ENCODE measurements at regions not wholly inside any gene's neighbourhood (a gene's known extent, or its start where the extent isn't known, plus 50 kb on each side); places are given as distances from the start of the nearest gene placed in this dataset.

DNA sequence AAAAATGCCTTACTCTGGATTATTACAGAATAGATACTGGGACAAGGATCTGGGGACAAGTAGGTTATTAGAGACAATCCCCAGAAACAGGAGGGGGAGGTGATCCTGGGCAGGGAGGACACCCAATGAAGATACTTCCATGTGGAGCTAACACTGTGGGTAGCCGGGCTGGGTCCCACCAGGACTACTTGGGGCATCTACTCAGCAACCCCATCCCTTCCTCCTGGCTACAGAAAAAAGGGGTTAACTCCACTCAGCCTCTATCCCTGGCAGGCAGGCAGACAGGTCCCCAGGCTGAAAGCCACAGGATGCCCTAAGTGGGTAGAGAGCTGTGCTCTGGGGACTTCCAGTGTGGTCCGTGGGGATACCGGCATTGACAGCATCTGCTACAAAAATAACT is 68.0 kb upstream of the NXT1 start:
- TF ChIP-seq TAF1 (IDR thresholded peaks at IDR 0.05; ENCODE audit: low read depth, low read length) = no peak
- no peak for TF ChIP-seq POLR2AphosphoS5 (IDR thresholded peaks at IDR 0.05; ENCODE audit: low read depth, low read length)
- TF ChIP-seq PAX5 (IDR thresholded peaks at IDR 0.05; ENCODE audit: insufficient read depth, low read length, severe bottlenecking) = no peak
- TF ChIP-seq POLR2A (IDR thresholded peaks at IDR 0.05; ENCODE audit: low read depth, low read length) = no peak
- TF ChIP-seq SPI1 (IDR thresholded peaks at IDR 0.05; ENCODE audit: low read depth, low read length) = no peak
- no peak for TF ChIP-seq POU2F2 (IDR thresholded peaks at IDR 0.05; ENCODE audit: low read depth, low read length)

DNA sequence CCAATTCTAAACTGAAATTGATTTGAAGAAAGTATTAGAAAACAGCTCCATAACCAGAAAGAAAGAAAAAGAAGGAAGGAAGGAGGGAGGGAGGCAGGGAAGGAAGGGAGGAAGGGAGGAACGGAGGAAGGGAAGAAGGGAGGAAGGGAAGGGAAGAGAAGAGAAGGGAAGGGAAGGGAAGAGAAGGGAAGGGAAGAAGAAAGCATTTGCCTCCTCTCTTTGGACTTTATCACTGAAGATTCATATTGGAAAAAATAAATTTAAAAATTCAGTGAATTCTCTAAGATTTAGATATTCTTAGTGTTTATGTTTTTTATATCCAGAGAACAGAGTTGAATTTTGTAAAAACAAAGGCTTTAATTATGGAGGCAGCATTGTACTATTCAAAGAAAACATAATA is 68.5 kb upstream of the NXT1 start:
- FAIRE-seq = no peak
- no peak for DNase-seq (ENCODE audit: insufficient read length, low spot score)
- TF ChIP-seq POLR2A (IDR thresholded peaks at IDR 0.05; ENCODE audit: low read depth, low read length) = no peak
- no peak for TF ChIP-seq POLR2AphosphoS5 (IDR thresholded peaks at IDR 0.05; ENCODE audit: low read depth, low read length)
- TF ChIP-seq TAF1 (IDR thresholded peaks at IDR 0.05; ENCODE audit: low read depth, low read length) = no peak

More for the DNA sequence above, 68.0 kb upstream of the NXT1 start:
- no peak for DNase-seq (ENCODE audit: insufficient read length, low spot score)
- FAIRE-seq = no peak

DNA sequence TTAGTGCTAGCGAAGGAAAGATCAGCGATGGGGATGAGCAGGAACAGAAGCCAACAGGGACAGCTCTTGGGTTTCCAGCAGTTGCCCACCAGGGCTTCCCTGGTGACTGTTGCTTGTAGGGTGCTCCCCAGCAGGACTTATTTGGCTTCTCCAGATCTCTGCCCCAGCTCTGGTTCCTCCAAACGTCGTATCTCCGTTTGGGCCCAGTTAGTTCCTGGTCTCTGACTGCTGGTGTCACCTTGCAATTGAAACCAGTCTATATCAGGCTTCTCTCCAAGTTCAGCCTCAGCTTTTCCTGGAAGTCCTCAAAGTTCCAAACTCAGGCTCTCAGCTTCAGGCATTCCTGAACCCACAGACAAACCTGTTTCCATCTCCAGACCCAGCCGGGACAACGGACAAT is 70.8 kb upstream of the NXT1 start:
- TF ChIP-seq TAF1 (IDR thresholded peaks at IDR 0.05; ENCODE audit: low read depth, low read length) (no peak), PAX5 (IDR thresholded peaks at IDR 0.05; ENCODE audit: insufficient read depth, low read length, severe bottlenecking) (no peak), POLR2A (IDR thresholded peaks at IDR 0.05; ENCODE audit: low read depth, low read length) (no peak), POLR2AphosphoS5 (IDR thresholded peaks at IDR 0.05; ENCODE audit: low read depth, low read length) (no peak), SPI1 (IDR thresholded peaks at IDR 0.05; ENCODE audit: low read depth, low read length) (no peak), POU2F2 (IDR thresholded peaks at IDR 0.05; ENCODE audit: low read depth, low read length) (no peak)
- DNase-seq (ENCODE audit: insufficient read length, low spot score) (no peak), FAIRE-seq (no peak)

DNA sequence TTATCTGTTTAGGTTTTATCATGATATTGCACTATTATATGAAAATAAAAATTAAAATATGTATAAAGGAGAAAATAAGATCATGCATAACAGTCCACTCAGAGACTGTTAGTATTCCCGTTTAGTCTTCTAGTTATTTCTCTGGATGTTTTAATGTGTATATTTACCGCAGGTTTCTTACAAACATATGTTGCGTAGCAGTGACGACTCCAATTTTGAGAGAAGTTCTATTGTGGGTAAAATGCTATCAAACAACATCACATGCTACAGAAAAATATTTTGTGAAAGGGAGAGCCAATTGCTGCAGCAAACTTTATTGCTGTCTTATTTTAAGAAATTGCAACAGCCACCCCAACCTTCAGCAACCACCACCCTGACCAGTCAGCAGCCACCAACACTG is 72.4 kb upstream of the NXT1 start:
- DNase-seq (ENCODE audit: insufficient read length, low spot score) (no peak), FAIRE-seq (no peak)
- TF ChIP-seq POU2F2 (IDR thresholded peaks at IDR 0.05; ENCODE audit: low read depth, low read length) (no peak), POLR2A (IDR thresholded peaks at IDR 0.05; ENCODE audit: low read depth, low read length) (no peak), POLR2AphosphoS5 (IDR thresholded peaks at IDR 0.05; ENCODE audit: low read depth, low read length) (no peak), PAX5 (IDR thresholded peaks at IDR 0.05; ENCODE audit: insufficient read depth, low read length, severe bottlenecking) (no peak), TAF1 (IDR thresholded peaks at IDR 0.05; ENCODE audit: low read depth, low read length) (no peak), SPI1 (IDR thresholded peaks at IDR 0.05; ENCODE audit: low read depth, low read length) (no peak)

DNA sequence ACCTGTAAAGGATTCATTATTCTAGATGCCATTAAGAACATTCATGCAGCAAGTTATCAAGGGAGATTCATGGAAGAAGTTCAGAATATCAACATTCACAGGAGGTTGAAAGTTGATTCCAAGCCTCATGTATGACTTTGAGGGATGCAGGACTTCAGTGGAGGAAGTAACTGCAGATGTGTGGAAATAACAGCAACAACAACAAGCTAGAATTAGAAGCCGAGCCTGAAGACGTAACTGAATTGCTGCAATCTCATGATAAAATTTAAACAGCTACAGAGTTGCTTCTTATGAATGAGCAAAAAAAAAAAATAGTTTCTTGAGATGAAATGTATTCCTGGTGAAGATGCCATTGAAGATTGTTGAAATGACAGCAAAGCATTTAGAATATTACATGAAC is 73.3 kb upstream of the NXT1 start:
- FAIRE-seq (no peak), DNase-seq (ENCODE audit: insufficient read length, low spot score) (no peak)
- TF ChIP-seq SPI1 (IDR thresholded peaks at IDR 0.05; ENCODE audit: low read depth, low read length) = no peak
- no peak for TF ChIP-seq TAF1 (IDR thresholded peaks at IDR 0.05; ENCODE audit: low read depth, low read length)
- no peak for TF ChIP-seq POU2F2 (IDR thresholded peaks at IDR 0.05; ENCODE audit: low read depth, low read length)
- TF ChIP-seq POLR2A (IDR thresholded peaks at IDR 0.05; ENCODE audit: low read depth, low read length) = no peak
- no peak for TF ChIP-seq POLR2AphosphoS5 (IDR thresholded peaks at IDR 0.05; ENCODE audit: low read depth, low read length)
- no peak for TF ChIP-seq PAX5 (IDR thresholded peaks at IDR 0.05; ENCODE audit: insufficient read depth, low read length, severe bottlenecking)

DNA sequence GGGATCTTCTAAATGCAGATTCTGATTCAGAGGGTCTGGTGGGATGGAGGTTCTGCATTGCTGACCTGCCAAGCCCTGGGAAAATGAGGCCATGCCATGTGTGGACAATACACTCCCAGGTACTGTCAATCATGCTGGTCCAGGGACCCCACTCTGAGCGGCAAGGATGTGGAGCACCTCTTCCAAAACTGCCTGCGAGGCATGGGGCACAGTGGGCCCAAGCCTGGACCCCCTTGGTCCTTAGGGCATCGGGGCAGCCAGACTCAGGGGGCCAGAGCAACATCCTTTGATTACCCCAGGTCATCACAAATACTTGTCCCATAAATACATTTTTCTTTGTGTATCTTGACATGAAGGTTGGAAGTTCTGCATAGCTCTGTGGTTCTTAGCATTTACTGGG is 76.8 kb upstream of the NXT1 start:
- FAIRE-seq (no peak), DNase-seq (ENCODE audit: insufficient read length, low spot score) (no peak)
- no peak for TF ChIP-seq PAX5 (IDR thresholded peaks at IDR 0.05; ENCODE audit: insufficient read depth, low read length, severe bottlenecking)
- TF ChIP-seq TAF1 (IDR thresholded peaks at IDR 0.05; ENCODE audit: low read depth, low read length) = no peak
- no peak for TF ChIP-seq SPI1 (IDR thresholded peaks at IDR 0.05; ENCODE audit: low read depth, low read length)
- TF ChIP-seq POU2F2 (IDR thresholded peaks at IDR 0.05; ENCODE audit: low read depth, low read length) = no peak
- TF ChIP-seq POLR2AphosphoS5 (IDR thresholded peaks at IDR 0.05; ENCODE audit: low read depth, low read length) = no peak
- no peak for TF ChIP-seq POLR2A (IDR thresholded peaks at IDR 0.05; ENCODE audit: low read depth, low read length)

DNA sequence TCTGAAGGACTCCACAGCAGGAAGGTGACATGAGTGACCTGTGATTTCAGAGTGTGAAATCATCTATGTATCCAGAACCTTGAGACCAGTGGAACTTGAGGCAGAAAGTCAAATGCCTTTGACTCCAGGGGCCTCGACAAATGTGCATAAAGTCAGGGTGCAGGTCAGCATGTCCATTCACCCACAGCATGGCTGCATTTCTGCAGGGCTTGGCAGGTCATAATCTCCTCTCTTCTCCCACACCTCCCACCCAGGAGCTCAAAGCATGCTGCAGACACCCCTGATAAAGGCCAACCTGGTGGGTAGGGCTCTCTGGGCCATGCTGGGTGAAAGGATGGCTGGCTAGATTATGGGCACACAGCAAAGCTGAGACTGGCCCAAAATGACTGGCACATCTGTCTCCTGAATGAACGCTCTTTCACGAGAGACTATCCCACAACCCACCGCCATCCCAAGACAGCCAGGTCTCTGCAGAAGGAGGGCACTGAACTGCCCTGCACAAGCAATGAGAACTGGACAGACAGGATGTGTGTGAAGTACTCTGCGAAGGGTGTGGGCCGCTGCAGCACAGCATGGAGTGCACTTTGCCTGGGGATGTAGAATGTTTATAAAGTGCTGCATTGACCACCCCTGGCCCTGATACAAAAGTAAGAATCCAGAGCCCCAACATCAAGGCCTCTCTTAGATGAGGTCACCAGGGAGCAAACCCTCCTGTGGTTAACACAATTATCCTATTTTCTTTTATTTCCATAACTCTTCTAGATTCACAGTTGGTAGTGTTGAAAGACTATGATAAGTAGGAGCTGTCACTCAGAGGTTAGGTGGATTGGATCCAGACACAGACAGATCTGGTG is 78.2 kb upstream of the NXT1 start:
- DNase-seq (ENCODE audit: insufficient read length, low spot score) (no peak), FAIRE-seq (no peak)
- TF ChIP-seq POU2F2 (IDR thresholded peaks at IDR 0.05; ENCODE audit: low read depth, low read length) (no peak), PAX5 (IDR thresholded peaks at IDR 0.05; ENCODE audit: insufficient read depth, low read length, severe bottlenecking) (no peak), POLR2A (IDR thresholded peaks at IDR 0.05; ENCODE audit: low read depth, low read length) (no peak), SPI1 (IDR thresholded peaks at IDR 0.05; ENCODE audit: low read depth, low read length) (no peak), POLR2AphosphoS5 (IDR thresholded peaks at IDR 0.05; ENCODE audit: low read depth, low read length) (no peak), TAF1 (IDR thresholded peaks at IDR 0.05; ENCODE audit: low read depth, low read length) (no peak)

DNA sequence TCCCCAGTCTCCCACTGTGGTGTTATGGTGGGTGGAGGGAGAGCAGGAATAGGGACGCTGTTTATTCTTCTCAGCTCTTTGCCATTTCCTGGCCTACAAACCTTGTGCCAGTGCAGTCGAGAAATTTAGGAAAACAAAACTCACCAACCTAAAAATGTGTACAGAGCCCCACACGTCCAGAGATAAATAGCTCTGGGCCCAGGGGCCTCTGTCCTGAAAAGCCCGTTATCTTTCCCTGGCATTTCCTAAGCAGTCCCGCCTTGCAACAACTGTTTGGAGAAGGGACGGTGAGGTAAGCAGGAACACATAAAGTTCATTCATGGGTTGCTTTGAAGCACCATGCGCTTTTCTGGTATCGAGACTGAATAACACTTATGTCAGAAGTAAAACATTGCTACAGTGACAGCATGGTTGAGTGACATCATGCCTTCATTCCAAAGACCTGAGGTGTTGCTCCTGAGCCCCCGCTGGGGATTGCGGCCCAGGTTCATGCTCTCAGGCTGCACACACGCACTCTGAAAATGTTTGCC is 80.1 kb upstream of the NXT1 start:
- FAIRE-seq = no peak
- TF ChIP-seq POLR2A (IDR thresholded peaks at IDR 0.05; ENCODE audit: low read depth, low read length) = no peak
- TF ChIP-seq SPI1 (IDR thresholded peaks at IDR 0.05; ENCODE audit: low read depth, low read length) = no peak
- no peak for TF ChIP-seq TAF1 (IDR thresholded peaks at IDR 0.05; ENCODE audit: low read depth, low read length)
- TF ChIP-seq POU2F2 (IDR thresholded peaks at IDR 0.05; ENCODE audit: low read depth, low read length) = no peak
- TF ChIP-seq PAX5 (IDR thresholded peaks at IDR 0.05; ENCODE audit: insufficient read depth, low read length, severe bottlenecking) = no peak
- TF ChIP-seq POLR2AphosphoS5 (IDR thresholded peaks at IDR 0.05; ENCODE audit: low read depth, low read length) = no peak
- no peak for DNase-seq (ENCODE audit: insufficient read length, low spot score)

DNA sequence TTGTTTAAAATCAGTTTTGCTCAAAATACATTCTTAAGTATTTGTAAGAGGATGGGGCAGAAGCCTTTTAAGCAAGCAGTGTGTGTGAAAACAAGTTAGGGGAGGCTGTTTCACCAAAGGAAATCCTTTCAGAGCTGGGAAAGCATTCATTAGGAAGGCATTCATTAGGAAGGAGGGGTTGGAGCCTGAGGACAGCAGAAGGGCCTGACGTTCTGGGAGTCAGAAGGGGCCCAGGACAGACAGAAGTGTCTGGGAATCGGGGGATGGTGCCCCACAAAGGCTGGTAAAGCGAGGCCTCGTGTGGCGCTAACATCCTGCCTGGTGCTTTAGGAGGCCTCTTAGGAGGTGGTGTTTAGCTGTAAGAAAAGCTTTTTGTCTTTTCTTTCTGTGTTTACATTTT is 80.6 kb upstream of the NXT1 start:
- no peak for TF ChIP-seq SPI1 (IDR thresholded peaks at IDR 0.05; ENCODE audit: low read depth, low read length)
- TF ChIP-seq POLR2A (IDR thresholded peaks at IDR 0.05; ENCODE audit: low read depth, low read length) = no peak
- TF ChIP-seq POU2F2 (IDR thresholded peaks at IDR 0.05; ENCODE audit: low read depth, low read length) = no peak
- TF ChIP-seq PAX5 (IDR thresholded peaks at IDR 0.05; ENCODE audit: insufficient read depth, low read length, severe bottlenecking) = no peak
- no peak for TF ChIP-seq POLR2AphosphoS5 (IDR thresholded peaks at IDR 0.05; ENCODE audit: low read depth, low read length)
- FAIRE-seq (no peak), DNase-seq (ENCODE audit: insufficient read length, low spot score) (no peak)

Measured in GM12891 (cell line).